H1 (cell line): ENCODE measurements at regions not wholly inside any gene's neighbourhood (a gene's known extent, or its start where the extent isn't known, plus 50 kb on each side); places are given as distances from the start of the nearest gene placed in this dataset.

ENCODE experiments used
- CTCF ChIA-PET: fragments of 300-600 bp; sonication (Branson Sonifier 250); formaldehyde crosslinking; loops from one replicate; lab custom pipeline; 2021; ENCODE audit not compliant: partially characterized antibody; lab: Charles Lee
- POLR2A ChIA-PET: fragments of 300-600 bp; sonication (Branson Sonifier 250); formaldehyde crosslinking; loops from one replicate; lab custom pipeline; 2021; ENCODE audit warnings: inconsistent platforms; ENCODE audit not compliant: partially characterized antibody; lab: Charles Lee
- DNase-seq, 2 experiments: peaks; one replicate each; pipeline versions ENCODE4 v3.0.0 to v3.0.0-alpha.2; 2010 to 2022; ENCODE audit warnings: low spot score in 2 of 2, low read depth in 1 of 2, mixed read lengths in 1 of 2
- FAIRE-seq: peaks from 2 replicates; lab custom pipeline; 2011; peaks lifted over from hg19 to GRCh38; lab: Jason Lieb, UNC
- H2AFZ ChIP-seq: 2 replicates; pipeline ENCODE4 v1.8.1; 2012; ENCODE audit warnings: low read length, inconsistent platforms
- H2AK5ac ChIP-seq: 2 replicates; pipeline ENCODE4 v1.6.1; 2013; ENCODE audit warnings: low read depth, low read length
- H2BK120ac ChIP-seq: replicated peaks from 2 replicates; pipeline ENCODE3; 2013; ENCODE audit warnings: low read depth, low read length, inconsistent platforms
- H2BK12ac ChIP-seq: 2 replicates; pipeline ENCODE4 v1.6.1; 2013; ENCODE audit warnings: low read depth, low read length
- H2BK15ac ChIP-seq: 2 replicates; pipeline ENCODE4 v1.6.1; 2013; ENCODE audit warnings: low read length
- H2BK20ac ChIP-seq: 2 replicates; pipeline ENCODE4 v1.6.1; 2013; ENCODE audit warnings: low read length
- H2BK5ac ChIP-seq: 2 replicates; pipeline ENCODE4 v1.6.1; 2013; ENCODE audit warnings: low read depth, low read length
- H3K14ac ChIP-seq: 2 replicates; pipeline ENCODE4 v1.6.1; 2013; ENCODE audit warnings: inconsistent platforms; ENCODE audit not compliant: insufficient read length
- H3K18ac ChIP-seq: 2 replicates; pipeline ENCODE4 v1.6.1; 2013; ENCODE audit warnings: low read length; ENCODE audit errors: extremely low read depth
- H3K23ac ChIP-seq: 2 replicates; pipeline ENCODE4 v1.6.1; 2013; ENCODE audit warnings: inconsistent platforms; ENCODE audit not compliant: insufficient read length
- H3K23me2 ChIP-seq: 2 replicates; pipeline ENCODE4 v1.6.1; 2013; ENCODE audit warnings: low read depth, low read length
- H3K27ac ChIP-seq: 2 replicates; pipeline ENCODE4 v1.6.1; 2011; ENCODE audit warnings: low read depth, low read length, inconsistent platforms
- H3K27me3 ChIP-seq, 4 experiments: replicated peaks in 1 of 4; 1 replicate in 1 of 4; 2 replicates in 3 of 4; pipeline versions ENCODE4 v1.6.1 to v1.8.1; 2011 to 2013; ENCODE audit warnings: low read length in 3 of 4, mild to moderate bottlenecking in 3 of 4, inconsistent platforms in 2 of 4, mixed read lengths in 2 of 4, moderate library complexity in 1 of 4; ENCODE audit not compliant: control insufficient read depth in 3 of 4, insufficient read depth in 3 of 4; ENCODE audit errors: extremely low read depth in 1 of 4
- H3K36me3 ChIP-seq, 4 experiments: 2 replicates each; pipeline versions ENCODE4 v1.6.1 to v1.8.1; 2011 to 2013; ENCODE audit warnings: mild to moderate bottlenecking in 4 of 4, low read length in 3 of 4, moderate library complexity in 2 of 4, control low read depth in 1 of 4, inconsistent platforms in 1 of 4; ENCODE audit not compliant: insufficient read depth in 4 of 4, control insufficient read depth in 2 of 4
- H3K4ac ChIP-seq: replicated peaks from 2 replicates; pipeline ENCODE3; 2013; ENCODE audit warnings: low read length, low read depth, mixed read lengths, inconsistent platforms; ENCODE audit not compliant: insufficient read length
- H3K4me1 ChIP-seq, 4 experiments: replicated peaks in 1 of 4; 1 replicate in 1 of 4; 2 replicates in 3 of 4; pipeline versions ENCODE4 v1.6.1 to v1.8.1; 2011 to 2013; ENCODE audit warnings: low read length in 3 of 4, inconsistent platforms in 2 of 4, mixed read lengths in 1 of 4; ENCODE audit not compliant: insufficient read depth in 4 of 4, control insufficient read depth in 3 of 4
- H3K4me2 ChIP-seq, 2 experiments: 2 replicates each; pipeline versions ENCODE4 v1.6.1 to v1.8.1; 2011 to 2013; ENCODE audit warnings: low read depth in 2 of 2, low read length in 2 of 2, control low read depth in 1 of 2, inconsistent platforms in 1 of 2, mild to moderate bottlenecking in 1 of 2; ENCODE audit not compliant: insufficient read depth in 1 of 2
- H3K4me3 ChIP-seq, 4 experiments: fragments of 200-600, 300-600 bp in 1 of 4; sonication (generic), shearing (Covaris generic), sonication (Bioruptor Twin) in 1 of 4; 2 replicates each; pipeline versions ENCODE4 v1.5.1 to v1.8.1; 2011 to 2016; ENCODE audit warnings: low read length in 4 of 4, low read depth in 3 of 4, control low read depth in 2 of 4, inconsistent platforms in 2 of 4, mild to moderate bottlenecking in 2 of 4, mixed read lengths in 1 of 4, moderate library complexity in 1 of 4; ENCODE audit not compliant: insufficient read depth in 2 of 4; ENCODE audit errors: extremely low read depth in 1 of 4
- H3K56ac ChIP-seq: replicated peaks from 2 replicates; pipeline ENCODE3; 2013; ENCODE audit warnings: low read depth, mild to moderate bottlenecking, mixed read lengths, low read length, inconsistent platforms; ENCODE audit not compliant: insufficient read length
- H3K79me1 ChIP-seq: 2 replicates; pipeline ENCODE4 v1.6.1; 2013; ENCODE audit warnings: low read depth, low read length, control low read depth
- H3K79me2 ChIP-seq, 2 experiments: 2 replicates each; pipeline versions ENCODE4 v1.6.1 to v1.8.1; 2012 to 2013; ENCODE audit warnings: low read length in 2 of 2, mild to moderate bottlenecking in 2 of 2, inconsistent platforms in 1 of 2; ENCODE audit not compliant: insufficient read depth in 2 of 2, control insufficient read depth in 1 of 2
- H3K9ac ChIP-seq, 4 experiments: replicated peaks in 1 of 4; 1 replicate in 1 of 4; 2 replicates in 3 of 4; pipeline versions ENCODE4 v1.6.1 to v1.8.1; 2011 to 2013; ENCODE audit warnings: low read depth in 3 of 4, low read length in 3 of 4, control low read depth in 2 of 4, mild to moderate bottlenecking in 2 of 4, moderate library complexity in 2 of 4, inconsistent platforms in 1 of 4; ENCODE audit errors: extremely low read depth in 1 of 4
- H3K9me3 ChIP-seq, 2 experiments: 2 replicates each; pipeline versions ENCODE4 v1.6.1 to v1.8.1; 2012 to 2013; ENCODE audit warnings: mild to moderate bottlenecking in 2 of 2, moderate library complexity in 2 of 2, control low read depth in 1 of 2, inconsistent platforms in 1 of 2, low read depth in 1 of 2, low read length in 1 of 2, mixed read lengths in 1 of 2; ENCODE audit not compliant: insufficient read depth in 2 of 2
- H4K20me1 ChIP-seq, 2 experiments: replicated peaks in 1 of 2; 2 replicates each; pipeline versions ENCODE3 to v1.8.1; 2011 to 2013; ENCODE audit warnings: inconsistent platforms in 2 of 2, low read length in 2 of 2, mild to moderate bottlenecking in 1 of 2; ENCODE audit not compliant: insufficient read depth in 2 of 2, control insufficient read depth in 1 of 2
- H4K5ac ChIP-seq: 2 replicates; pipeline ENCODE4 v1.6.1; 2013; ENCODE audit warnings: low read length, low read depth, mixed read lengths, inconsistent platforms; ENCODE audit not compliant: insufficient read length
- H4K8ac ChIP-seq: 2 replicates; pipeline ENCODE4 v1.8.0; 2013; ENCODE audit warnings: mild to moderate bottlenecking, moderate library complexity, low read length, inconsistent platforms; ENCODE audit not compliant: insufficient read depth; ENCODE audit errors: extremely low read depth
- H4K91ac ChIP-seq: replicated peaks from 2 replicates; pipeline ENCODE3; 2013; ENCODE audit warnings: low read length, mixed read lengths, inconsistent platforms; ENCODE audit not compliant: insufficient read length
- ASH2L ChIP-seq: fragments of 200-600, 300-600 bp; sonication (generic); IDR thresholded peaks from one replicate; pipeline ENCODE4 v1.7.1; 2017; ENCODE audit warnings: low read length
- CHD2 ChIP-seq: IDR thresholded peaks from 2 replicates; pipeline ENCODE4 v1.6.1; 2012; ENCODE audit warnings: low read length, improper control_type of control experiment
- CTBP2 ChIP-seq: IDR thresholded peaks from 2 replicates; pipeline ENCODE4 v1.7.0; 2011; ENCODE audit warnings: borderline replicate concordance, mild to moderate bottlenecking, moderate library complexity, mixed read lengths, low read length; ENCODE audit not compliant: insufficient read depth, insufficient read length
- E2F6 ChIP-seq: IDR thresholded peaks from 2 replicates; pipeline ENCODE4 v1.6.1; 2012; ENCODE audit warnings: inconsistent platforms
- EGR1 ChIP-seq: IDR thresholded peaks from 2 replicates; pipeline ENCODE4 v1.6.1; 2011; ENCODE audit warnings: low read depth, low read length, borderline replicate concordance
- KDM4A ChIP-seq: IDR thresholded peaks from one replicate; pipeline ENCODE4 v1.7.1; 2012; ENCODE audit warnings: low read depth, mild to moderate bottlenecking, moderate library complexity, low read length, inconsistent platforms; ENCODE audit not compliant: severe bottlenecking
- MAX ChIP-seq: IDR thresholded peaks from 2 replicates; pipeline ENCODE4 v1.6.1; 2012; ENCODE audit warnings: inconsistent platforms
- RAD21 ChIP-seq, 2 experiments: IDR thresholded peaks in 1 of 2; conservative IDR thresholded peaks in 1 of 2; 2 replicates each; pipeline ENCODE4 v1.6.1; 2011; ENCODE audit warnings: low read depth in 2 of 2, low read length in 2 of 2, improper control_type of control experiment in 1 of 2, inconsistent platforms in 1 of 2, mild to moderate bottlenecking in 1 of 2, moderate library complexity in 1 of 2
- SAP30 ChIP-seq: fragments of 300-600 bp; sonication (generic); IDR thresholded peaks from 2 replicates; pipeline ENCODE4 v1.7.1; 2012; ENCODE audit warnings: low read length, moderate library complexity, mild to moderate bottlenecking, inconsistent platforms; ENCODE audit not compliant: insufficient read depth, insufficient replicate concordance
- SP1 ChIP-seq: IDR thresholded peaks from 2 replicates; pipeline ENCODE4 v1.6.1; 2011; ENCODE audit warnings: low read depth, low read length
- SUZ12 ChIP-seq: fragments of 200-600 bp; sonication (generic); IDR thresholded peaks from 2 replicates; pipeline ENCODE4 v1.6.1; 2012; ENCODE audit warnings: mild to moderate bottlenecking, inconsistent platforms, low read length, moderate library complexity, mixed read lengths
- TEAD4 ChIP-seq: IDR thresholded peaks from 2 replicates; pipeline ENCODE4 v1.6.1; 2012; ENCODE audit warnings: low read depth, low read length, inconsistent platforms, mixed read lengths
- YY1 ChIP-seq: IDR thresholded peaks from 2 replicates; pipeline ENCODE4 v1.6.1; 2011; ENCODE audit warnings: low read depth, mild to moderate bottlenecking, low read length
- WGBS, 2 experiments: shearing (Covaris generic) in 1 of 2; methylation state at CpG; one replicate each; pipeline versions ENCODE4 v1.1.6 to v1.1.7; 2013 to 2015; ENCODE audit warnings: low lambda C conversion rate in 2 of 2, mixed read lengths in 2 of 2, inconsistent platforms in 1 of 2, low coverage in 1 of 2, missing lambda C conversion rate in 1 of 2; ENCODE audit not compliant: insufficient replicate concordance in 2 of 2, insufficient coverage in 1 of 2, insufficient read length in 1 of 2; ENCODE audit errors: extremely low coverage in 1 of 2, missing lambda C conversion rate in 1 of 2; 5-methylcytosine and 5-hydroxymethylcytosine counted together

DNA sequence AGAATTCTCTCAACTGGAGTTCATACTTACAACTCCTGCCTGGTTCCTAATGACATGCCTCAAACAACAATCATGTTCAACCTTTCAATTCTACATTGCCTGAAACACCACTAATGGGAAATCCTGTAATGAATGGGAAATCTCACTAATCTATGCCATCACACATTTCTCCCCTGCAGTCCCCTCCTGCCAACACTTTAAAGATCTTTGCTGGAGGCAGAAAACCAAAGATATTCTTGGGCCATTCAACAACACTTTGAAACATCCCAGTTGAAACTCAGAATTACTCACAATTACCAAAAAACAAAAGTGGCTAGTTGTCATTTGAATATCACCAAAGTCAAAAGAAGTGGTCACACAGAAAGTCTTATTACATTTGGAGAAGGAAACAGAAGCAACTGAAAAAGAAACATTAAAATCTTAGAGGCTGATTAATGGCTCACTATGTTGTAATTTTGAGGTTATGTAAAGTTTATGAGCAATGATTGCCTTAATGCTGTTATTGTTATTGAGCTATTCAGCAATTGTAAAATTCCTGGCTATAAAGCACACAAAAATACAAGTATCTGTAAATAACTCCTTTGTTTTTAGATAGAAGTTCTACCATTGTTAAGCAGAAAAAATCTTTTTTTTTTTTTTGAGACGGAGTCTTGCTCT lies 313.4 kb upstream of the SLC30A5 start:
- WGBS, 2 experiments = 90% methylated on average over 1 of the region's 1 CpG; no CpG with 5 or more reads in 1 of the 2 experiments
- TF ChIP-seq MAX (no peak), SAP30 (no peak), RAD21 (IDR thresholded peaks at IDR 0.05 in 1 of 2, conservative IDR thresholded peaks at IDR 0.05 in 1 of 2; ENCODE audit: low read depth in 2 of 2, low read length in 2 of 2) (no peak), SUZ12 (no peak), CHD2 (no peak), KDM4A (no peak), SP1 (no peak), ASH2L (no peak), CTBP2 (no peak), EGR1 (no peak), TEAD4 (no peak), E2F6 (no peak), YY1 (no peak)

More for the DNA sequence above, 313.4 kb upstream of the SLC30A5 start:
- no peaks in the 10 kb centered on the region for H3K9me3 ChIP-seq
- no peak overlapping the region for H2BK120ac ChIP-seq
- no peaks in the 10 kb centered on the region; a peak in 1 of 8 replicates for H3K36me3 ChIP-seq
- DNase-seq = no peak
- no peak overlapping the region for H4K91ac ChIP-seq
- no peak overlapping the region for H3K14ac ChIP-seq
- no peak overlapping the region for H3K27ac ChIP-seq
- H3K18ac ChIP-seq = no peak overlapping the region
- no peak overlapping the region for H2BK15ac ChIP-seq
- no peak overlapping the region for H2AFZ ChIP-seq
- H2BK5ac ChIP-seq = no peak overlapping the region
- POLR2A ChIA-PET = no interaction called here
- no peak overlapping the region for H4K8ac ChIP-seq
- CTCF ChIA-PET = interaction anchor here (0.6 to 0.7 kb wide), 2 partner anchors 20 to 1559 kb away, joined by 3 read pairs; no protein-coding TSS in a partner anchor
- no peaks in the 10 kb centered on the region for H3K79me2 ChIP-seq
- H2AK5ac ChIP-seq = no peak overlapping the region
- no peak overlapping the region for H3K56ac ChIP-seq
- H3K9ac ChIP-seq = no peak overlapping the region
- H3K27me3 ChIP-seq = no peaks in the 10 kb centered on the region
- H2BK12ac ChIP-seq = no peak overlapping the region
- H3K4me1 ChIP-seq = no peaks in the 10 kb centered on the region
- no peak overlapping the region for H3K4ac ChIP-seq
- no peak overlapping the region for H3K23ac ChIP-seq
- H2BK20ac ChIP-seq = no peak overlapping the region
- FAIRE-seq = no peak
- no peak overlapping the region for H3K4me3 ChIP-seq
- no peak overlapping the region for H4K5ac ChIP-seq
- no peak overlapping the region for H3K4me2 ChIP-seq
- no peaks in the 10 kb centered on the region; the same call in 1 of the 2 replicates for H3K23me2 ChIP-seq
- no peaks in the 10 kb centered on the region for H3K79me1 ChIP-seq
- H4K20me1 ChIP-seq = no peaks in the 10 kb centered on the region
